ENCODE measurements at regions not wholly inside any gene's neighbourhood (a gene's known extent, or its start where the extent isn't known, plus 50 kb on each side); places are given as distances from the start of the nearest gene placed in this dataset.

DNA sequence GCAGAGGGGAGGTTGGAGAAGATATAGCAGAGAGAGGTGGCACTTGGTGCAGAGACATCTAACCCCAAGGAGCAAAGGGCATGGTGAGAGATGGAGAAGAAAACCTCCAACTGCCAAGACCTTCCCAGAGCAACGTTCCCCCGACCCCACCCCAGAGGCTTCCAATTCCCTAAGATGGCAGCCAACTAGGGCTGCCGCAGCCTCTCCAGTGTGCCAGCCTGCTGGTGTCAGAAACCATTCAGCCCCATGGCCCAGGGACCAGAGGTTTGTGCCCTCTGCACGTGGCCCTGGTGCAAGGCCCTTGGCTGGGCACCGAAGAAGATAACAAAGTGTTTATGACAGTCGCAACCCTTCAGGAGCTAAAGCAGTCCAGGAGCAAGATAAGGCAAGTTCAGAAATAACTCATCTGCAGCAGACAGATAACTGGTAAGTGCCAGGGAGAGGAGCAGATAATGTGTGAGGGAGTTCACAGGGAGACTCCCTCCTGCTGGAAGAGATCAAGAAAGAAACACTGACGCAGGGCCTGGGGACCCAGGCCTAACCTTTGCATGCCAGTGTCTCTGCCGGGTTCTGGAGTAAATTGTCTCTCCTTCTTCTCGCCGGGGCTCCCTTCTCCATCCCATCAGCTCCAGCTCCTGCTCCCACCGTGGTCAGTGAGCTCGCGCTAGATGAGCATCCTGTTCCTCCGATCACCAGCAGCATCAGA, 66.1 kb upstream of the ID2 start:
- TF ChIP-seq, protein P1, sequence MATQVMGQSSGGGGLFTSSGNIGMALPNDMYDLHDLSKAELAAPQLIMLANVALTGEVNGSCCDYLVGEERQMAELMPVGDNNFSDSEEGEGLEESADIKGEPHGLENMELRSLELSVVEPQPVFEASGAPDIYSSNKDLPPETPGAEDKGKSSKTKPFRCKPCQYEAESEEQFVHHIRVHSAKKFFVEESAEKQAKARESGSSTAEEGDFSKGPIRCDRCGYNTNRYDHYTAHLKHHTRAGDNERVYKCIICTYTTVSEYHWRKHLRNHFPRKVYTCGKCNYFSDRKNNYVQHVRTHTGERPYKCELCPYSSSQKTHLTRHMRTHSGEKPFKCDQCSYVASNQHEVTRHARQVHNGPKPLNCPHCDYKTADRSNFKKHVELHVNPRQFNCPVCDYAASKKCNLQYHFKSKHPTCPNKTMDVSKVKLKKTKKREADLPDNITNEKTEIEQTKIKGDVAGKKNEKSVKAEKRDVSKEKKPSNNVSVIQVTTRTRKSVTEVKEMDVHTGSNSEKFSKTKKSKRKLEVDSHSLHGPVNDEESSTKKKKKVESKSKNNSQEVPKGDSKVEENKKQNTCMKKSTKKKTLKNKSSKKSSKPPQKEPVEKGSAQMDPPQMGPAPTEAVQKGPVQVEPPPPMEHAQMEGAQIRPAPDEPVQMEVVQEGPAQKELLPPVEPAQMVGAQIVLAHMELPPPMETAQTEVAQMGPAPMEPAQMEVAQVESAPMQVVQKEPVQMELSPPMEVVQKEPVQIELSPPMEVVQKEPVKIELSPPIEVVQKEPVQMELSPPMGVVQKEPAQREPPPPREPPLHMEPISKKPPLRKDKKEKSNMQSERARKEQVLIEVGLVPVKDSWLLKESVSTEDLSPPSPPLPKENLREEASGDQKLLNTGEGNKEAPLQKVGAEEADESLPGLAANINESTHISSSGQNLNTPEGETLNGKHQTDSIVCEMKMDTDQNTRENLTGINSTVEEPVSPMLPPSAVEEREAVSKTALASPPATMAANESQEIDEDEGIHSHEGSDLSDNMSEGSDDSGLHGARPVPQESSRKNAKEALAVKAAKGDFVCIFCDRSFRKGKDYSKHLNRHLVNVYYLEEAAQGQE (IDR thresholded peaks at IDR 0.05; ENCODE audit: low read depth) = no peak
- no peak for TF ChIP-seq CBX3 (IDR thresholded peaks at IDR 0.05; ENCODE audit: low read depth)
- TF ChIP-seq POLR2AphosphoS5 (IDR thresholded peaks at IDR 0.05; ENCODE audit: low read depth, low read length) = no peak
- intact Hi-C loops (cut with micrococcal nuclease) = no loop called here
- ATAC-seq (no peak), DNase-seq (ENCODE audit: low read depth, low spot score) (no peak)
- no peaks in the 10 kb centered on the region for H4K20me1 ChIP-seq (ENCODE audit: insufficient read depth)
- ChIA-PET POLR2A (no interaction called here), RAD21 (ENCODE audit: low non-redundant PET in 1 of 2, low total read pairs in 2 of 2, uncharacterized antibody in 2 of 2, unreplicated experiment in 2 of 2) (no interaction called here), CTCF (no interaction called here)
- H2AFZ ChIP-seq (ENCODE audit: low read depth, low read length, poor library complexity, severe bottlenecking) = no peak overlapping the region
- H3K4me1 ChIP-seq (ENCODE audit: control insufficient read depth in 1 of 2, insufficient read depth in 2 of 2, low read length in 2 of 2) = no peaks in the 10 kb centered on the region
- H3K27me3 ChIP-seq (ENCODE audit: insufficient read depth, low read length) = no peaks in the 10 kb centered on the region
- no peaks in the 10 kb centered on the region for H3K79me2 ChIP-seq (ENCODE audit: insufficient read depth, low read length)
- H3K9me3 ChIP-seq (ENCODE audit: control insufficient read depth in 1 of 2, insufficient read depth in 1 of 2, low read depth in 1 of 2, low read length in 2 of 2) = no peaks in the 10 kb centered on the region
- no peak overlapping the region for H3K4me2 ChIP-seq (ENCODE audit: low read length)
- no peaks in the 10 kb centered on the region for H3K36me3 ChIP-seq (ENCODE audit: control insufficient read depth in 1 of 2, insufficient read depth in 2 of 2, low read length in 2 of 2)
- H3K9ac ChIP-seq (ENCODE audit: low read length) = no peak overlapping the region
- H3K9me2 ChIP-seq (ENCODE audit: insufficient read depth) = no peaks in the 10 kb centered on the region
- no TSS peak for BruUV-seq (replicated peaks)
- no peak overlapping the region for H3K4me3 ChIP-seq (replicated peaks in 1 of 2; ENCODE audit: low read depth in 1 of 2, low read length in 2 of 2)
- H3K27ac ChIP-seq (ENCODE audit: low read depth, low read length) = no peak overlapping the region

DNA sequence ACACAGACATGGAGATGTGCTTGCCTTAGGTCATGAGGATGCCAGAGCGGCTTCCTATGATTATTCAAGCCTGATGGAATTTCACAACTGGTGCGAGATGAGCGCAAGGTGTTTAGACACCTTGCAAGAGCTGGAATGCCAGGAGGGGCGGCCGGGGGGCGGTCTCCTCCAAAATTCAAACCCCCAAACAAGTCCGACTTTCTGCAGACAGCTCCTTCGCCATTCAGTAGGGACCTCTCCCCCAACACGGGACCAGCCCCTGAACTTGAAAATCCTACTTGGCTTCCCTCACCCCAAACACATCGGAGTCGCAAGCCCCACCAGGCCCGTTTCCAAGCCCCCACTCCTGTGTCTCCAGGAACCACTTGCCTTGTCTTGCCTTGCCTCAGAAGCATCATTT, 64.8 kb upstream of the ID2 start:
- Histone ChIP-seq H3K4me3 (replicated peaks in 1 of 2; ENCODE audit: low read depth in 1 of 2, low read length in 2 of 2) (no peak overlapping the region), H3K9ac (ENCODE audit: low read length) (no peak overlapping the region), H3K9me3 (ENCODE audit: control insufficient read depth in 1 of 2, insufficient read depth in 1 of 2, low read depth in 1 of 2, low read length in 2 of 2) (no peaks in the 10 kb centered on the region), H4K20me1 (ENCODE audit: insufficient read depth) (no peaks in the 10 kb centered on the region), H3K9me2 (ENCODE audit: insufficient read depth) (no peaks in the 10 kb centered on the region), H3K27ac (ENCODE audit: low read depth, low read length) (no peak overlapping the region), H3K27me3 (ENCODE audit: insufficient read depth, low read length) (no peaks in the 10 kb centered on the region), H3K4me1 (ENCODE audit: control insufficient read depth in 1 of 2, insufficient read depth in 2 of 2, low read length in 2 of 2) (no peaks in the 10 kb centered on the region), H3K36me3 (ENCODE audit: control insufficient read depth in 1 of 2, insufficient read depth in 2 of 2, low read length in 2 of 2) (no peaks in the 10 kb centered on the region), H3K79me2 (ENCODE audit: insufficient read depth, low read length) (no peaks in the 10 kb centered on the region), H2AFZ (ENCODE audit: low read depth, low read length, poor library complexity, severe bottlenecking) (no peak overlapping the region), H3K4me2 (ENCODE audit: low read length) (no peak overlapping the region)
- ATAC-seq (no peak), DNase-seq (ENCODE audit: low read depth, low spot score) (no peak)
- CTCF ChIA-PET = no interaction called here
- RAD21 ChIA-PET (ENCODE audit: low non-redundant PET in 1 of 2, low total read pairs in 2 of 2, uncharacterized antibody in 2 of 2, unreplicated experiment in 2 of 2) = no interaction called here
- POLR2A ChIA-PET = no interaction called here
- no TSS peak for BruUV-seq (replicated peaks)
- intact Hi-C loops (cut with micrococcal nuclease) = no loop called here
- no peak for TF ChIP-seq CEBPB (IDR thresholded peaks at IDR 0.05; ENCODE audit: low read depth)
- TF ChIP-seq YY1 (IDR thresholded peaks at IDR 0.05; ENCODE audit: extremely low read depth, insufficient replicate concordance, low read depth, low read length) = no peak
- TF ChIP-seq ELF1 (IDR thresholded peaks at IDR 0.05; ENCODE audit: borderline replicate concordance, low read depth) = no peak
- TF ChIP-seq POLR2A (IDR thresholded peaks at IDR 0.05; ENCODE audit: borderline replicate concordance, extremely low read depth, insufficient read depth, insufficient read length) = no peak
- TF ChIP-seq SRF (IDR thresholded peaks at IDR 0.05; ENCODE audit: low read depth) = no peak
- TF ChIP-seq SIN3A (IDR thresholded peaks at IDR 0.05; ENCODE audit: low read depth) = no peak
- TF ChIP-seq POLR2AphosphoS5 (IDR thresholded peaks at IDR 0.05; ENCODE audit: low read depth, low read length) = no peak
- TF ChIP-seq, protein P2, sequence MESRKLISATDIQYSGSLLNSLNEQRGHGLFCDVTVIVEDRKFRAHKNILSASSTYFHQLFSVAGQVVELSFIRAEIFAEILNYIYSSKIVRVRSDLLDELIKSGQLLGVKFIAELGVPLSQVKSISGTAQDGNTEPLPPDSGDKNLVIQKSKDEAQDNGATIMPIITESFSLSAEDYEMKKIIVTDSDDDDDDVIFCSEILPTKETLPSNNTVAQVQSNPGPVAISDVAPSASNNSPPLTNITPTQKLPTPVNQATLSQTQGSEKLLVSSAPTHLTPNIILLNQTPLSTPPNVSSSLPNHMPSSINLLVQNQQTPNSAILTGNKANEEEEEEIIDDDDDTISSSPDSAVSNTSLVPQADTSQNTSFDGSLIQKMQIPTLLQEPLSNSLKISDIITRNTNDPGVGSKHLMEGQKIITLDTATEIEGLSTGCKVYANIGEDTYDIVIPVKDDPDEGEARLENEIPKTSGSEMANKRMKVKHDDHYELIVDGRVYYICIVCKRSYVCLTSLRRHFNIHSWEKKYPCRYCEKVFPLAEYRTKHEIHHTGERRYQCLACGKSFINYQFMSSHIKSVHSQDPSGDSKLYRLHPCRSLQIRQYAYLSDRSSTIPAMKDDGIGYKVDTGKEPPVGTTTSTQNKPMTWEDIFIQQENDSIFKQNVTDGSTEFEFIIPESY (IDR thresholded peaks at IDR 0.05; ENCODE audit: extremely low read depth, insufficient replicate concordance, low read length) = no peak
- TF ChIP-seq, protein P1 (IDR thresholded peaks at IDR 0.05; ENCODE audit: low read depth) = no peak
